GM18907 (cell line): ENCODE measurements at regions not wholly inside any gene's neighbourhood (a gene's known extent, or its start where the extent isn't known, plus 50 kb on each side); places are given as distances from the start of the nearest gene placed in this dataset.

Source experiments
- ATAC-seq: cut with Tn5 transposase; IDR thresholded peaks from one replicate; pipeline ENCODE4 v1.9.1; 2021; ENCODE audit warnings: mild to moderate bottlenecking, moderate library complexity; ENCODE audit not compliant: unreplicated experiment

GRCh38 chr7:35355199-35355598 is 101.3 kb upstream of the TBX20 start:
- ATAC-seq = no peak

- no peak for ATAC-seq
Measured at GRCh38 chr7:35353481-35353880, 99.6 kb upstream of the TBX20 start.

GRCh38 chr7:35351466-35351865 is 97.6 kb upstream of the TBX20 start:
- no peak for ATAC-seq

- ATAC-seq = no peak
Measured at GRCh38 chr7:35348611-35349400, 94.9 kb upstream of the TBX20 start.

GRCh38 chr7:35342786-35343185 is 88.9 kb upstream of the TBX20 start:
- no peak for ATAC-seq

- no peak for ATAC-seq
Measured at GRCh38 chr7:35339811-35340210, 85.9 kb upstream of the TBX20 start.

- ATAC-seq = no peak
Measured at GRCh38 chr7:35336444-35336843, 82.5 kb upstream of the TBX20 start.

- no peak for ATAC-seq
Measured at GRCh38 chr7:35334506-35334905, 80.6 kb upstream of the TBX20 start.

GRCh38 chr7:35333265-35333664 is 79.4 kb upstream of the TBX20 start:
- ATAC-seq = no peak

- no peak for ATAC-seq
Measured at GRCh38 chr7:35331730-35332678, 78.1 kb upstream of the TBX20 start.

GRCh38 chr7:35329026-35329425 is 75.1 kb upstream of the TBX20 start:
- ATAC-seq = no peak

GRCh38 chr7:35319606-35320005 is 65.7 kb upstream of the TBX20 start:
- no peak for ATAC-seq

GRCh38 chr7:35316549-35316948 is 62.6 kb upstream of the TBX20 start:
- ATAC-seq = no peak

- ATAC-seq = no peak
Measured at GRCh38 chr7:35315517-35315916, 61.6 kb upstream of the TBX20 start.

- no peak for ATAC-seq
Measured at GRCh38 chr7:35314354-35314753, 60.5 kb upstream of the TBX20 start.

- no peak for ATAC-seq
Measured at GRCh38 chr7:35313575-35313974, 59.7 kb upstream of the TBX20 start.
